GM12878 (cell line): ENCODE measurements at regions not wholly inside any gene's neighbourhood (a gene's known extent, or its start where the extent isn't known, plus 50 kb on each side); places are given as distances from the start of the nearest gene placed in this dataset.

Source experiments
- ATAC-seq: fragments of 200-7000 bp; cut with Tn5 transposase; 3 replicates; pipeline ENCODE4 v1.9.1; 2020; ENCODE audit warnings: mild to moderate bottlenecking, moderate library complexity
- BruUV-seq: library from RNA; stranded (reverse); fragments of 400-500 nt; replicated peaks from 2 replicates; lab custom pipeline; 2021; lab: Mats Ljungman, UMichigan
- CTCF ChIA-PET: fragments of 300-600 bp; sonication (Branson Sonifier 250); formaldehyde crosslinking; extraction: SDS; loops from one replicate; lab custom pipeline; 2021; ENCODE audit warnings: inconsistent platforms; lab: Yijun Ruan, JAX
- POLR2A ChIA-PET: fragments of 350-600 bp; formaldehyde crosslinking; extraction: SDS; loops from one replicate; lab custom pipeline; 2021; ENCODE audit warnings: inconsistent platforms; lab: Charles Lee
- RAD21 ChIA-PET: fragments of 300-600 bp; sonication (Branson Sonifier 250); formaldehyde crosslinking; loops from one replicate; lab custom pipeline; 2023; ENCODE audit warnings: antibody characterized with exemption; ENCODE audit not compliant: unreplicated experiment; lab: Charles Lee
- SMC1A ChIA-PET: fragments of 300-600 bp; sonication (Branson Sonifier 250); formaldehyde crosslinking; loops from one replicate; lab custom pipeline; 2023; ENCODE audit not compliant: unreplicated experiment, uncharacterized antibody; lab: Charles Lee
- DNase-seq: peaks from one replicate; pipeline ENCODE4 v3.0.0-alpha.2; 2011; ENCODE audit warnings: low read depth, low spot score
- FAIRE-seq: peaks from 3 replicates; lab custom pipeline; 2011; peaks lifted over from hg19 to GRCh38; lab: Jason Lieb, UNC
- H2AFZ ChIP-seq: 2 replicates; pipeline ENCODE4 v1.6.0; 2011; ENCODE audit warnings: low read depth, low read length, control low read depth; ENCODE audit not compliant: control insufficient read depth
- H3K27ac ChIP-seq: 2 replicates; pipeline ENCODE4 v1.5.1; 2011; ENCODE audit warnings: control low read depth; ENCODE audit not compliant: control insufficient read depth, insufficient read depth
- H3K27me3 ChIP-seq, 2 experiments: replicated peaks in 1 of 2; 2 replicates each; pipeline versions ENCODE4 v1.6.0 to v1.6.1; 2011; ENCODE audit warnings: low read length in 1 of 2; ENCODE audit not compliant: control insufficient read depth in 2 of 2, insufficient read depth in 2 of 2
- H3K36me3 ChIP-seq, 2 experiments: 2 replicates each; pipeline ENCODE4 v1.5.1; 2011; ENCODE audit warnings: low read length in 1 of 2; ENCODE audit not compliant: control insufficient read depth in 2 of 2, insufficient read depth in 2 of 2
- H3K4me1 ChIP-seq: 2 replicates; pipeline ENCODE4 v1.6.1; 2011; ENCODE audit warnings: mild to moderate bottlenecking, low read length, moderate library complexity, mixed read lengths; ENCODE audit not compliant: control insufficient read depth, insufficient read depth
- H3K4me2 ChIP-seq: 2 replicates; pipeline ENCODE4 v1.6.0; 2011; ENCODE audit warnings: control low read depth; ENCODE audit not compliant: control insufficient read depth, insufficient read depth
- H3K4me3 ChIP-seq: fragments of 200-600 bp; sonication (generic); 2 replicates; pipeline ENCODE4 v1.5.1; 2016
- H3K79me2 ChIP-seq: 2 replicates; pipeline ENCODE4 v1.6.0; 2011; ENCODE audit warnings: low read length; ENCODE audit not compliant: control insufficient read depth, insufficient read depth
- H3K9ac ChIP-seq: 2 replicates; pipeline ENCODE4 v1.8.0; 2011; ENCODE audit warnings: low read length, control low read depth, mixed read lengths; ENCODE audit not compliant: control insufficient read depth, insufficient read depth
- H3K9me3 ChIP-seq: replicated peaks from 3 replicates; pipeline ENCODE4 v1.5.1; 2011; ENCODE audit warnings: mild to moderate bottlenecking, low read length; ENCODE audit not compliant: control insufficient read depth, insufficient read depth
- H4K20me1 ChIP-seq: 2 replicates; pipeline ENCODE4 v1.6.0; 2011; ENCODE audit not compliant: control insufficient read depth, insufficient read depth
- BRCA1 ChIP-seq: IDR thresholded peaks from 2 replicates; pipeline ENCODE4 v1.6.1; 2011; ENCODE audit warnings: low read depth, low read length, improper control_type of control experiment
- CREB1 ChIP-seq: IDR thresholded peaks from 2 replicates; pipeline ENCODE4 v1.6.1; 2012; ENCODE audit warnings: low read depth, mild to moderate bottlenecking, inconsistent platforms
- EZH2 ChIP-seq: IDR thresholded peaks from 2 replicates; pipeline ENCODE4 v1.6.1; 2012; ENCODE audit warnings: low read depth, mild to moderate bottlenecking, control low read depth, inconsistent platforms, low read length, borderline replicate concordance; ENCODE audit not compliant: control insufficient read depth
- MEF2B ChIP-seq: fragments of 450-650 bp; IDR thresholded peaks from 2 replicates; pipeline ENCODE4 v1.6.1; 2018; ENCODE audit warnings: mild to moderate bottlenecking, moderate library complexity; ENCODE audit not compliant: partially characterized antibody, poor library complexity, severe bottlenecking
- MTA2 ChIP-seq: fragments of 450-650 bp; IDR thresholded peaks from 2 replicates; pipeline ENCODE4 v1.6.1; 2016; ENCODE audit warnings: low read depth, mild to moderate bottlenecking, moderate library complexity
- MYC ChIP-seq: IDR thresholded peaks from 2 replicates; pipeline ENCODE4 v1.6.1; 2011; ENCODE audit warnings: mild to moderate bottlenecking, low read length, moderate library complexity, inconsistent platforms; ENCODE audit not compliant: insufficient read depth, insufficient replicate concordance, insufficient read length, severe bottlenecking
- NBN ChIP-seq: fragments of 450-650 bp; IDR thresholded peaks from 2 replicates; pipeline ENCODE4 v1.6.1; 2016
- NR2F1 ChIP-seq: fragments of 450-650 bp; conservative IDR thresholded peaks from 2 replicates; pipeline ENCODE4 v1.6.1; 2017; ENCODE audit warnings: mild to moderate bottlenecking
- RBBP5 ChIP-seq: fragments of 200-600 bp; sonication (generic); conservative IDR thresholded peaks from 2 replicates; pipeline ENCODE4 v1.6.1; 2016
- SP1 ChIP-seq: IDR thresholded peaks from one replicate; pipeline ENCODE4 v1.6.1; 2011; ENCODE audit warnings: low read depth, low read length
- SREBF1 ChIP-seq: IDR thresholded peaks from 2 replicates; pipeline ENCODE4 v1.6.1; 2012; ENCODE audit warnings: mild to moderate bottlenecking, low read length
- STAT3 ChIP-seq: IDR thresholded peaks from 2 replicates; pipeline ENCODE4 v1.6.1; 2011; ENCODE audit warnings: low read depth, low read length, improper control_type of control experiment
- ZNF24 ChIP-seq: fragments of 450-650 bp; IDR thresholded peaks from 2 replicates; pipeline ENCODE4 v1.6.1; 2017; ENCODE audit warnings: antibody characterized with exemption, mild to moderate bottlenecking
- WGBS: methylation state at CpG from one replicate; pipeline ENCODE4 v1.1.6; 2016; ENCODE audit warnings: low lambda C conversion rate; ENCODE audit not compliant: insufficient replicate concordance, insufficient coverage; ENCODE audit errors: missing lambda C conversion rate; 5-methylcytosine and 5-hydroxymethylcytosine counted together
- in situ Hi-C: fragments of 300-500 bp; cut with MboI; formaldehyde crosslinking; loops from 9 replicates; pipeline ENCODE4 v1.14.3; 2018; ENCODE audit warnings: mixed read lengths
- intact Hi-C: fragments of 100-400 bp; cut with micrococcal nuclease; formaldehyde crosslinking; loops from one replicate; pipeline ENCODE4 v1.14.2; 2022; ENCODE audit not compliant: unreplicated experiment
- TF ChIP-seq, protein P1 (sequence below): fragments of 450-650 bp; IDR thresholded peaks from 2 replicates; pipeline ENCODE4 v1.6.1; 2017; ENCODE audit warnings: mild to moderate bottlenecking, moderate library complexity
- TF ChIP-seq, protein P2 (sequence below): IDR thresholded peaks from 2 replicates; pipeline ENCODE4 v1.6.1; 2012; ENCODE audit warnings: low read depth, low read length, improper control_type of control experiment
- TF ChIP-seq, protein P3 (sequence below): IDR thresholded peaks from 2 replicates; pipeline ENCODE4 v1.6.1; 2011; ENCODE audit warnings: mild to moderate bottlenecking, low read depth, low read length, moderate library complexity; ENCODE audit not compliant: insufficient replicate concordance
- TF ChIP-seq, protein P4 (sequence below): IDR thresholded peaks from 2 replicates; pipeline ENCODE4 v1.6.1; 2012; ENCODE audit warnings: low read depth, low read length, improper control_type of control experiment

DNA sequence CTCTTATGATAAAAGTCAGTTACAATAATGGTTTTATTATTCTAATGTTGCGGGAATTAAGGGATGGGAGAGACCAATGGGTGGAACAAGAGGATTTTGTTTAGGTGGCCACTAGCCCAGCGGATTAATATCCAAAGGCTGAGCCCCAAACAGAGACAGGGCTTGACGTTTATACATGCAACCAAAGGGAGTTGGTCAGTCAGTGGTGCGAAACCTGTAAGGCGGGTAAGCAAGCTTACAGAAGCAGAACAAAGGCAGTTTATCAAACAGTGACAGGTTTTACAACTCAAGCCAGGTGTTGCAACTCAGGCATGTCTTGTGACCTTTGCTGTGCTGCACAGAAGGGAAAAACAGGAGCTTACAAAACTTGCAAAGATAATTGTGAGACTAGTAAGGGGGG lies 622.9 kb upstream of the MBL2 start:
- BruUV-seq: no TSS peak
- ChIA-PET POLR2A (no interaction called here), RAD21 (no interaction called here), SMC1A (no interaction called here), CTCF (no interaction called here)
- H3K79me2 ChIP-seq: no peaks in the 10 kb centered on the region
- intact Hi-C loops: no loop called here
- DNase-seq (no peak), ATAC-seq (no peak), FAIRE-seq (no peak)
- no peaks in the 10 kb centered on the region for H3K4me1 ChIP-seq
- H3K27ac ChIP-seq: no peak overlapping the region
- H2AFZ ChIP-seq: no peak overlapping the region
- no peak overlapping the region for H3K4me2 ChIP-seq
- H3K36me3 ChIP-seq: no peaks in the 10 kb centered on the region
- no peaks in the 10 kb centered on the region for H3K27me3 ChIP-seq
- WGBS: 29% methylated on average over 5 of the region's 5 CpGs
- no peak overlapping the region for H3K4me3 ChIP-seq
- H3K9me3 ChIP-seq: no peaks in the 10 kb centered on the region
- H3K9ac ChIP-seq: no peak overlapping the region
- no peaks in the 10 kb centered on the region for H4K20me1 ChIP-seq
- in situ Hi-C loops: no loop called here
- no peak for TF ChIP-seq RBBP5
- TF ChIP-seq, protein P1, sequence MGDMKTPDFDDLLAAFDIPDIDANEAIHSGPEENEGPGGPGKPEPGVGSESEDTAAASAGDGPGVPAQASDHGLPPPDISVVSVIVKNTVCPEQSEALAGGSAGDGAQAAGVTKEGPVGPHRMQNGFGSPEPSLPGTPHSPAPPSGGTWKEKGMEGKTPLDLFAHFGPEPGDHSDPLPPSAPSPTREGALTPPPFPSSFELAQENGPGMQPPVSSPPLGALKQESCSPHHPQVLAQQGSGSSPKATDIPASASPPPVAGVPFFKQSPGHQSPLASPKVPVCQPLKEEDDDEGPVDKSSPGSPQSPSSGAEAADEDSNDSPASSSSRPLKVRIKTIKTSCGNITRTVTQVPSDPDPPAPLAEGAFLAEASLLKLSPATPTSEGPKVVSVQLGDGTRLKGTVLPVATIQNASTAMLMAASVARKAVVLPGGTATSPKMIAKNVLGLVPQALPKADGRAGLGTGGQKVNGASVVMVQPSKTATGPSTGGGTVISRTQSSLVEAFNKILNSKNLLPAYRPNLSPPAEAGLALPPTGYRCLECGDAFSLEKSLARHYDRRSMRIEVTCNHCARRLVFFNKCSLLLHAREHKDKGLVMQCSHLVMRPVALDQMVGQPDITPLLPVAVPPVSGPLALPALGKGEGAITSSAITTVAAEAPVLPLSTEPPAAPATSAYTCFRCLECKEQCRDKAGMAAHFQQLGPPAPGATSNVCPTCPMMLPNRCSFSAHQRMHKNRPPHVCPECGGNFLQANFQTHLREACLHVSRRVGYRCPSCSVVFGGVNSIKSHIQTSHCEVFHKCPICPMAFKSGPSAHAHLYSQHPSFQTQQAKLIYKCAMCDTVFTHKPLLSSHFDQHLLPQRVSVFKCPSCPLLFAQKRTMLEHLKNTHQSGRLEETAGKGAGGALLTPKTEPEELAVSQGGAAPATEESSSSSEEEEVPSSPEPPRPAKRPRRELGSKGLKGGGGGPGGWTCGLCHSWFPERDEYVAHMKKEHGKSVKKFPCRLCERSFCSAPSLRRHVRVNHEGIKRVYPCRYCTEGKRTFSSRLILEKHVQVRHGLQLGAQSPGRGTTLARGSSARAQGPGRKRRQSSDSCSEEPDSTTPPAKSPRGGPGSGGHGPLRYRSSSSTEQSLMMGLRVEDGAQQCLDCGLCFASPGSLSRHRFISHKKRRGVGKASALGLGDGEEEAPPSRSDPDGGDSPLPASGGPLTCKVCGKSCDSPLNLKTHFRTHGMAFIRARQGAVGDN: no peak
- no peak for TF ChIP-seq MYC
- no peak for TF ChIP-seq NR2F1
- TF ChIP-seq MEF2B: no peak
- no peak for TF ChIP-seq MTA2
- TF ChIP-seq, protein P2, sequence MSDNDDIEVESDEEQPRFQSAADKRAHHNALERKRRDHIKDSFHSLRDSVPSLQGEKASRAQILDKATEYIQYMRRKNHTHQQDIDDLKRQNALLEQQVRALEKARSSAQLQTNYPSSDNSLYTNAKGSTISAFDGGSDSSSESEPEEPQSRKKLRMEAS: no peak
- no peak for TF ChIP-seq EZH2
- TF ChIP-seq, protein P3, sequence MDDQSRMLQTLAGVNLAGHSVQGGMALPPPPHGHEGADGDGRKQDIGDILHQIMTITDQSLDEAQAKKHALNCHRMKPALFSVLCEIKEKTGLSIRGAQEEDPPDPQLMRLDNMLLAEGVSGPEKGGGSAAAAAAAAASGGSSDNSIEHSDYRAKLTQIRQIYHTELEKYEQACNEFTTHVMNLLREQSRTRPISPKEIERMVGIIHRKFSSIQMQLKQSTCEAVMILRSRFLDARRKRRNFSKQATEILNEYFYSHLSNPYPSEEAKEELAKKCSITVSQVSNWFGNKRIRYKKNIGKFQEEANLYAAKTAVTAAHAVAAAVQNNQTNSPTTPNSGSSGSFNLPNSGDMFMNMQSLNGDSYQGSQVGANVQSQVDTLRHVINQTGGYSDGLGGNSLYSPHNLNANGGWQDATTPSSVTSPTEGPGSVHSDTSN: no peak
- no peak for TF ChIP-seq NBN
- TF ChIP-seq, protein P4, sequence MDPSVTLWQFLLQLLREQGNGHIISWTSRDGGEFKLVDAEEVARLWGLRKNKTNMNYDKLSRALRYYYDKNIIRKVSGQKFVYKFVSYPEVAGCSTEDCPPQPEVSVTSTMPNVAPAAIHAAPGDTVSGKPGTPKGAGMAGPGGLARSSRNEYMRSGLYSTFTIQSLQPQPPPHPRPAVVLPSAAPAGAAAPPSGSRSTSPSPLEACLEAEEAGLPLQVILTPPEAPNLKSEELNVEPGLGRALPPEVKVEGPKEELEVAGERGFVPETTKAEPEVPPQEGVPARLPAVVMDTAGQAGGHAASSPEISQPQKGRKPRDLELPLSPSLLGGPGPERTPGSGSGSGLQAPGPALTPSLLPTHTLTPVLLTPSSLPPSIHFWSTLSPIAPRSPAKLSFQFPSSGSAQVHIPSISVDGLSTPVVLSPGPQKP: no peak
- TF ChIP-seq ZNF24: no peak
- no peak for TF ChIP-seq STAT3
- TF ChIP-seq SREBF1: no peak
- TF ChIP-seq CREB1: no peak
- no peak for TF ChIP-seq BRCA1
- TF ChIP-seq SP1: no peak
